HepG2 (cell line): ENCODE measurements at regions not wholly inside any gene's neighbourhood (a gene's known extent, or its start where the extent isn't known, plus 50 kb on each side); places are given as distances from the start of the nearest gene placed in this dataset.

ENCODE experiments used
- ATAC-seq: fragments of 200-7000 bp; cut with Tn5 transposase; 3 replicates; pipeline ENCODE4 v1.9.1; 2020; ENCODE audit warnings: mild to moderate bottlenecking, moderate library complexity
- BruUV-seq: library from RNA; stranded (reverse); fragments of 400-500 nt; replicated peaks from 2 replicates; lab custom pipeline; 2021; lab: Mats Ljungman, UMichigan
- CTCF ChIA-PET: fragments of 300-600 bp; formaldehyde crosslinking; extraction: SDS; loops from one replicate; lab custom pipeline; 2021; ENCODE audit warnings: low total read pairs, inconsistent platforms, low intra/inter-chr PET ratio; lab: Yijun Ruan, JAX
- POLR2A ChIA-PET: fragments of 350-600 bp; sonication (Branson Sonifier 250); formaldehyde crosslinking; loops from one replicate; lab custom pipeline; 2020; ENCODE audit warnings: antibody characterized with exemption, inconsistent platforms; lab: Yijun Ruan, JAX
- DNase-seq: peaks from one replicate; pipeline ENCODE4 v3.0.0-alpha.2; 2015; ENCODE audit warnings: low spot score
- FAIRE-seq: peaks from 3 replicates; lab custom pipeline; 2011; peaks lifted over from hg19 to GRCh38; lab: Jason Lieb, UNC
- H2AFZ ChIP-seq: one replicate; pipeline ENCODE4 v1.6.1; 2011; ENCODE audit warnings: low read length, inconsistent platforms
- H3K27ac ChIP-seq: fragments of 300-600 bp; 3 replicates; pipeline ENCODE4 v1.8.0; 2011; ENCODE audit warnings: mixed run types, mild to moderate bottlenecking, mixed read lengths, low read length, inconsistent platforms; ENCODE audit not compliant: insufficient read depth; ENCODE audit errors: extremely low read length
- H3K27me3 ChIP-seq, 2 experiments: fragments of 200-600 bp in 1 of 2; 2 replicates in 1 of 2; 3 replicates in 1 of 2; pipeline versions ENCODE4 v1.6.0 to v1.8.0; 2011; ENCODE audit warnings: low read length in 2 of 2, mild to moderate bottlenecking in 2 of 2, moderate library complexity in 2 of 2, inconsistent platforms in 1 of 2; ENCODE audit not compliant: insufficient read depth in 2 of 2, control insufficient read depth in 1 of 2
- H3K36me3 ChIP-seq, 2 experiments: fragments of 200-600 bp in 1 of 2; replicated peaks in 1 of 2; 2 replicates in 1 of 2; 3 replicates in 1 of 2; pipeline versions ENCODE4 v1.5.1 to v1.8.0; 2011; ENCODE audit warnings: low read length in 2 of 2, inconsistent platforms in 1 of 2; ENCODE audit not compliant: insufficient read depth in 2 of 2, control insufficient read depth in 1 of 2
- H3K4me1 ChIP-seq: 2 replicates; pipeline ENCODE4 v1.5.1; 2012; ENCODE audit warnings: low read length, inconsistent platforms; ENCODE audit not compliant: insufficient read depth
- H3K4me2 ChIP-seq: 2 replicates; pipeline ENCODE4 v1.6.0; 2011; ENCODE audit warnings: low read depth, low read length, inconsistent platforms
- H3K4me3 ChIP-seq, 3 experiments: fragments of 200-600 bp in 1 of 3; sonication (generic), shearing (Covaris generic) in 1 of 3; replicated peaks in 1 of 3; 2 replicates each; pipeline ENCODE4 v1.5.1; 2011 to 2016; ENCODE audit warnings: low read length in 3 of 3, inconsistent platforms in 2 of 3, low read depth in 2 of 3, mild to moderate bottlenecking in 2 of 3, control low read depth in 1 of 3, mixed read lengths in 1 of 3; ENCODE audit not compliant: insufficient read depth in 1 of 3
- H3K79me2 ChIP-seq: one replicate; pipeline ENCODE4 v1.6.1; 2011; ENCODE audit warnings: low read length, inconsistent platforms; ENCODE audit not compliant: insufficient read depth
- H3K9ac ChIP-seq: 2 replicates; pipeline ENCODE4 v1.6.0; 2011; ENCODE audit warnings: mild to moderate bottlenecking, low read depth, low read length, inconsistent platforms; ENCODE audit not compliant: insufficient read depth
- H3K9me3 ChIP-seq: 2 replicates; pipeline ENCODE4 v1.5.1; 2012; ENCODE audit warnings: mild to moderate bottlenecking, low read length
- H4K20me1 ChIP-seq: 2 replicates; pipeline ENCODE4 v1.6.0; 2011; ENCODE audit warnings: inconsistent platforms, mild to moderate bottlenecking, low read length, moderate library complexity; ENCODE audit not compliant: insufficient read depth
- ATF7 ChIP-seq, 2 experiments: fragments of 450-650 bp in 1 of 2; sonication (generic) in 1 of 2; formaldehyde crosslinking in 1 of 2; IDR thresholded peaks; 2 replicates each; pipeline versions ENCODE4 v1.4.0 to v1.6.1; 2016 to 2020; ENCODE audit warnings: antibody characterized with exemption in 1 of 2, mild to moderate bottlenecking in 1 of 2, missing genetic modification reagents in 1 of 2
- CEBPB ChIP-seq: IDR thresholded peaks from 2 replicates; pipeline ENCODE4 v1.6.1; 2011; ENCODE audit warnings: low read depth, low read length, improper control_type of control experiment, borderline replicate concordance
- DMAP1 ChIP-seq: IDR thresholded peaks from 2 replicates; pipeline ENCODE4 v1.6.1; 2016
- NONO ChIP-seq, 2 experiments: fragments of 450-650 bp in 1 of 2; sonication (generic) in 1 of 2; formaldehyde crosslinking in 1 of 2; IDR thresholded peaks in 1 of 2; conservative IDR thresholded peaks in 1 of 2; 2 replicates each; pipeline versions ENCODE4 v1.6.1 to v1.8.0; 2017 to 2022; ENCODE audit warnings: mild to moderate bottlenecking in 1 of 2, missing genetic modification reagents in 1 of 2, moderate library complexity in 1 of 2
- ZIK1 ChIP-seq: sonication (generic); formaldehyde crosslinking; IDR thresholded peaks from 2 replicates; pipeline ENCODE4 v1.5.0; 2020; ENCODE audit warnings: mild to moderate bottlenecking, low read depth, missing genetic modification reagents, borderline replicate concordance
- ZNF329 ChIP-seq: sonication (generic); formaldehyde crosslinking; IDR thresholded peaks from 2 replicates; pipeline ENCODE4 v1.9.0; 2021; ENCODE audit warnings: low read depth, mild to moderate bottlenecking, missing genetic modification reagents
- ZNF333 ChIP-seq: sonication (generic); formaldehyde crosslinking; IDR thresholded peaks from 2 replicates; pipeline ENCODE4 v1.4.0; 2020; ENCODE audit warnings: mild to moderate bottlenecking, missing genetic modification reagents, borderline replicate concordance
- ZSCAN21 ChIP-seq: sonication (generic); formaldehyde crosslinking; IDR thresholded peaks from 2 replicates; pipeline ENCODE4 v1.8.0; 2022; ENCODE audit warnings: mild to moderate bottlenecking, missing genetic modification reagents, moderate library complexity, borderline replicate concordance
- WGBS: methylation state at CpG from one replicate; pipeline ENCODE4 v1.1.6; 2017; ENCODE audit warnings: low lambda C conversion rate; 5-methylcytosine and 5-hydroxymethylcytosine counted together
- in situ Hi-C: cut with HindIII; loops from 2 replicates; pipeline ENCODE4 v1.10.0; 2017; ENCODE audit warnings: low pct_unique_long_range_greater_than_20kb; ENCODE audit not compliant: extremely low pct_ligation_motif_present
- intact Hi-C: fragments of 100-400 bp; cut with micrococcal nuclease; formaldehyde crosslinking; loops from one replicate; pipeline ENCODE4 v1.10.0; 2022; ENCODE audit not compliant: unreplicated experiment
- TF ChIP-seq, protein P1 (sequence below): sonication (generic); formaldehyde crosslinking; IDR thresholded peaks from 2 replicates; pipeline ENCODE4 v1.5.1; 2020; ENCODE audit warnings: mild to moderate bottlenecking, missing genetic modification reagents, borderline replicate concordance
- TF ChIP-seq, protein P2 (sequence below): sonication (generic); formaldehyde crosslinking; IDR thresholded peaks from 2 replicates; pipeline ENCODE4 v1.8.0; 2022; ENCODE audit warnings: missing genetic modification reagents, low read depth, mild to moderate bottlenecking, borderline replicate concordance
- TF ChIP-seq, protein P3 (sequence below): IDR thresholded peaks from 2 replicates; pipeline ENCODE4 v1.6.1; 2016; ENCODE audit warnings: control low read depth

DNA sequence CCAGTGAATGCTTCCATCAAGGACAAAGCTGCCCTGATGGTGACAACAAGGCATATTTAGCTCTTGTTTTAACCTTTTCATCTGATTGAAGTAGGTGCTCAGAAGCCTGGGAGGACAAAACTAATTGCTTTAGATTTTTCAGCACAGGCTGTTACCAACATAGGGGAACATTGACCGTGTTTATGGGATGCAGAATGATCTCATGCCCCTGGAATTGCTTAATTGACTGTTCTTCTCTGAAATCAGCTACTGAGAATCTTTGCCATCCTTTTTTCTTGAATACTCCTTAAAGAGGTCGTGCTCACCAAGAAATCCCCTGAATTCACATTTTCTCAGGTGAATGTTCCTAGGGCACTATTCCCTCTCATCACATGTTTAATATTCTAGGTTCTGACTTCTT, 95.9 kb upstream of the CCDC190 start:
- no peaks in the 10 kb centered on the region for H3K4me1 ChIP-seq
- no peak overlapping the region for H3K4me3 ChIP-seq
- H2AFZ ChIP-seq, result no peak overlapping the region
- no peaks in the 10 kb centered on the region for H4K20me1 ChIP-seq
- CTCF ChIA-PET, result no interaction called here
- no peaks in the 10 kb centered on the region for H3K36me3 ChIP-seq
- POLR2A ChIA-PET, result no interaction called here
- no peak overlapping the region for H3K4me2 ChIP-seq
- ATAC-seq (no peak), DNase-seq (no peak), FAIRE-seq (no peak)
- no peak overlapping the region for H3K9ac ChIP-seq
- H3K79me2 ChIP-seq, result no peaks in the 10 kb centered on the region
- no peak overlapping the region for H3K27ac ChIP-seq
- in situ Hi-C loops, result no loop called here
- H3K9me3 ChIP-seq, result no peaks in the 10 kb centered on the region
- intact Hi-C loops, result no loop called here
- no peaks in the 10 kb centered on the region; a peak in 1 of 5 replicates for H3K27me3 ChIP-seq
- WGBS, result 0% methylated on average over 2 of the region's 2 CpGs
- BruUV-seq, result no TSS peak
- TF ChIP-seq, protein P1, sequence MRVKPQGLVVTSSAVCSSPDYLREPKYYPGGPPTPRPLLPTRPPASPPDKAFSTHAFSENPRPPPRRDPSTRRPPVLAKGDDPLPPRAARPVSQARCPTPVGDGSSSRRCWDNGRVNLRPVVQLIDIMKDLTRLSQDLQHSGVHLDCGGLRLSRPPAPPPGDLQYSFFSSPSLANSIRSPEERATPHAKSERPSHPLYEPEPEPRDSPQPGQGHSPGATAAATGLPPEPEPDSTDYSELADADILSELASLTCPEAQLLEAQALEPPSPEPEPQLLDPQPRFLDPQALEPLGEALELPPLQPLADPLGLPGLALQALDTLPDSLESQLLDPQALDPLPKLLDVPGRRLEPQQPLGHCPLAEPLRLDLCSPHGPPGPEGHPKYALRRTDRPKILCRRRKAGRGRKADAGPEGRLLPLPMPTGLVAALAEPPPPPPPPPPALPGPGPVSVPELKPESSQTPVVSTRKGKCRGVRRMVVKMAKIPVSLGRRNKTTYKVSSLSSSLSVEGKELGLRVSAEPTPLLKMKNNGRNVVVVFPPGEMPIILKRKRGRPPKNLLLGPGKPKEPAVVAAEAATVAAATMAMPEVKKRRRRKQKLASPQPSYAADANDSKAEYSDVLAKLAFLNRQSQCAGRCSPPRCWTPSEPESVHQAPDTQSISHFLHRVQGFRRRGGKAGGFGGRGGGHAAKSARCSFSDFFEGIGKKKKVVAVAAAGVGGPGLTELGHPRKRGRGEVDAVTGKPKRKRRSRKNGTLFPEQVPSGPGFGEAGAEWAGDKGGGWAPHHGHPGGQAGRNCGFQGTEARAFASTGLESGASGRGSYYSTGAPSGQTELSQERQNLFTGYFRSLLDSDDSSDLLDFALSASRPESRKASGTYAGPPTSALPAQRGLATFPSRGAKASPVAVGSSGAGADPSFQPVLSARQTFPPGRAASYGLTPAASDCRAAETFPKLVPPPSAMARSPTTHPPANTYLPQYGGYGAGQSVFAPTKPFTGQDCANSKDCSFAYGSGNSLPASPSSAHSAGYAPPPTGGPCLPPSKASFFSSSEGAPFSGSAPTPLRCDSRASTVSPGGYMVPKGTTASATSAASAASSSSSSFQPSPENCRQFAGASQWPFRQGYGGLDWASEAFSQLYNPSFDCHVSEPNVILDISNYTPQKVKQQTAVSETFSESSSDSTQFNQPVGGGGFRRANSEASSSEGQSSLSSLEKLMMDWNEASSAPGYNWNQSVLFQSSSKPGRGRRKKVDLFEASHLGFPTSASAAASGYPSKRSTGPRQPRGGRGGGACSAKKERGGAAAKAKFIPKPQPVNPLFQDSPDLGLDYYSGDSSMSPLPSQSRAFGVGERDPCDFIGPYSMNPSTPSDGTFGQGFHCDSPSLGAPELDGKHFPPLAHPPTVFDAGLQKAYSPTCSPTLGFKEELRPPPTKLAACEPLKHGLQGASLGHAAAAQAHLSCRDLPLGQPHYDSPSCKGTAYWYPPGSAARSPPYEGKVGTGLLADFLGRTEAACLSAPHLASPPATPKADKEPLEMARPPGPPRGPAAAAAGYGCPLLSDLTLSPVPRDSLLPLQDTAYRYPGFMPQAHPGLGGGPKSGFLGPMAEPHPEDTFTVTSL, result no peak

DNA sequence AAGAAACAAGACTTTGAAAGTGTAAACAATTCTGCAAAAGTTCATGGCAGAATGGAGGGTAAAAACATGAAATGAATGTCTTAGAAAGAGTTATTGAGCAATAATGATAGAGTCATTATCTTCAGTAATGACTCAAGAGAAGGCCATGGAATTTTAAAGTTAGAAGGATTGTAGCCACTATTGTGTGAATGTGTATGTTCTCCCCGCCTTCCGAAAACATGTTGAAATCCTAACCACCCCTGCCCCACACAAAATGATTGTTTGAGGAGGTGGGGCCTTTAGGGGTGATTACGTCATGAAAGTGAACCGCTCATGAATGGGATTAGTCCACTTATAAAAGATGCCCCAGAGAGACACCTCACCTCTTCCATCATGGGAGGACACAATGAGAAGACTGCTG, 93.8 kb upstream of the CCDC190 start:
- Histone ChIP-seq H3K36me3 (no peaks in the 10 kb centered on the region), H3K4me1 (no peaks in the 10 kb centered on the region), H2AFZ (no peak overlapping the region), H3K79me2 (no peaks in the 10 kb centered on the region), H3K9ac (no peak overlapping the region), H4K20me1 (no peaks in the 10 kb centered on the region), H3K9me3 (no peaks in the 10 kb centered on the region), H3K27me3 (no peaks in the 10 kb centered on the region; a peak in 1 of 5 replicates), H3K4me2 (no peak overlapping the region), H3K27ac (no peak overlapping the region), H3K4me3 (no peak overlapping the region)
- intact Hi-C loops (no loop called here), in situ Hi-C loops (no loop called here)
- 26% methylated on average over 4 of the region's 4 CpGs for WGBS
- ChIA-PET POLR2A (no interaction called here), CTCF (no interaction called here)
- no peak for FAIRE-seq
- no peak for DNase-seq
- no TSS peak for BruUV-seq
- no peak for ATAC-seq
- TF ChIP-seq, protein P2, sequence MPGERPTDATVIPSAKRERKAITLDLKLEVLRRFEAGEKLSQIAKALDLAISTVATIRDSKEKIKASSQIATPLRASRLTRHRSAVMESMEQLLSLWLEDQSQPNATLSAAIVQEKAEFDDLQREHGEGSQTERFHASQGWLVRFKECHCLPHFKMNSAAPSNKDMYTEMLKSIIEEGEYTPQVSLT (CRISPR knock-in tag), result no peak
- TF ChIP-seq, protein P3, sequence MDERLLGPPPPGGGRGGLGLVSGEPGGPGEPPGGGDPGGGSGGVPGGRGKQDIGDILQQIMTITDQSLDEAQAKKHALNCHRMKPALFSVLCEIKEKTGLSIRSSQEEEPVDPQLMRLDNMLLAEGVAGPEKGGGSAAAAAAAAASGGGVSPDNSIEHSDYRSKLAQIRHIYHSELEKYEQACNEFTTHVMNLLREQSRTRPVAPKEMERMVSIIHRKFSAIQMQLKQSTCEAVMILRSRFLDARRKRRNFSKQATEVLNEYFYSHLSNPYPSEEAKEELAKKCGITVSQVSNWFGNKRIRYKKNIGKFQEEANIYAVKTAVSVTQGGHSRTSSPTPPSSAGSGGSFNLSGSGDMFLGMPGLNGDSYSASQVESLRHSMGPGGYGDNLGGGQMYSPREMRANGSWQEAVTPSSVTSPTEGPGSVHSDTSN (CRISPR knock-in tag), result no peak
- TF ChIP-seq ZNF333 (CRISPR knock-in tag) (no peak), ATF7 (IDR thresholded peaks at IDR 0.05) (peak; percentile 88), ATF7 (CRISPR knock-in tag; IDR thresholded peaks at IDR 0.05) (no peak), NONO (IDR thresholded peaks at IDR 0.05) (no peak), NONO (CRISPR knock-in tag; conservative IDR thresholded peaks at IDR 0.05) (no peak), ZSCAN21 (CRISPR knock-in tag) (no peak), CEBPB (peak; percentile 55; the same call in 1 of the 2 replicates), ZIK1 (CRISPR knock-in tag) (no peak), DMAP1 (CRISPR knock-in tag) (no peak), ZNF329 (CRISPR knock-in tag) (no peak)
